Liver (tissue), 8 donors: ENCODE measurements at regions not wholly inside any gene's neighbourhood (a gene's known extent, or its start where the extent isn't known, plus 50 kb on each side); places are given as distances from the start of the nearest gene placed in this dataset.

Experiments
- DNase-seq: peaks from one replicate; pipeline ENCODE4 v3.0.0-alpha.2; 2017; ENCODE audit warnings: low spot score
- H3K27ac ChIP-seq, 2 donors: one replicate each; pipeline ENCODE4 v1.7.0; 2013; ENCODE audit warnings: inconsistent platforms in 2 of 2, low read length in 2 of 2, control low read depth in 1 of 2, low read depth in 1 of 2, mild to moderate bottlenecking in 1 of 2
- H3K27me3 ChIP-seq, 4 donors: one replicate each; pipeline versions ENCODE4 v1.6.1 to v1.7.0; 2013; ENCODE audit warnings: low read length in 3 of 4, inconsistent platforms in 1 of 4, mild to moderate bottlenecking in 1 of 4, moderate library complexity in 1 of 4; ENCODE audit not compliant: control insufficient read depth in 4 of 4, insufficient read depth in 4 of 4
- H3K36me3 ChIP-seq, 4 donors: one replicate each; pipeline versions ENCODE4 v1.6.1 to v1.7.0; 2013; ENCODE audit warnings: low read length in 3 of 4, mild to moderate bottlenecking in 3 of 4, low read depth in 1 of 4, moderate library complexity in 1 of 4; ENCODE audit not compliant: control insufficient read depth in 4 of 4, insufficient read depth in 3 of 4
- H3K4me1 ChIP-seq, 4 donors: one replicate each; pipeline versions ENCODE4 v1.6.1 to v1.7.0; 2013; ENCODE audit warnings: low read length in 3 of 4, mild to moderate bottlenecking in 3 of 4, moderate library complexity in 1 of 4; ENCODE audit not compliant: control insufficient read depth in 4 of 4, insufficient read depth in 4 of 4
- H3K4me3 ChIP-seq, 3 donors: one replicate each; pipeline versions ENCODE4 v1.6.1 to v1.7.0; 2013; ENCODE audit warnings: low read length in 3 of 3, control low read depth in 1 of 3, low read depth in 1 of 3, mild to moderate bottlenecking in 1 of 3
- H3K9ac ChIP-seq, 2 donors: one replicate each; pipeline ENCODE4 v1.7.0; 2013; ENCODE audit warnings: low read length in 2 of 2, mild to moderate bottlenecking in 2 of 2, moderate library complexity in 2 of 2, control low read depth in 1 of 2, low read depth in 1 of 2
- H3K9me3 ChIP-seq, 4 donors: one replicate each; pipeline versions ENCODE4 v1.6.1 to v1.7.0; 2013; ENCODE audit warnings: low read length in 3 of 4; ENCODE audit not compliant: control insufficient read depth in 4 of 4
- ATF3 ChIP-seq: IDR thresholded peaks from 2 replicates; pipeline ENCODE4 v1.6.1; 2016; ENCODE audit warnings: antibody characterized with exemption
- FOXA1 ChIP-seq: IDR thresholded peaks from 2 replicates; pipeline ENCODE4 v1.6.1; 2016; ENCODE audit warnings: antibody characterized with exemption
- FOXA2 ChIP-seq: IDR thresholded peaks from 2 replicates; pipeline ENCODE4 v1.6.1; 2016; ENCODE audit warnings: antibody characterized with exemption
- GABPA ChIP-seq, 2 donors: IDR thresholded peaks in 1 of 2; conservative IDR thresholded peaks in 1 of 2; 2 replicates each; pipeline ENCODE4 v1.6.1; 2016; ENCODE audit warnings: antibody characterized with exemption in 2 of 2, mild to moderate bottlenecking in 1 of 2, moderate library complexity in 1 of 2
- HNF4G ChIP-seq: IDR thresholded peaks from 2 replicates; pipeline ENCODE4 v1.6.1; 2016; ENCODE audit warnings: antibody characterized with exemption
- JUND ChIP-seq, 2 donors: IDR thresholded peaks; 2 replicates each; pipeline ENCODE4 v1.6.1; 2016; ENCODE audit warnings: antibody characterized with exemption in 2 of 2
- NR2F2 ChIP-seq: IDR thresholded peaks from 2 replicates; pipeline ENCODE4 v1.6.1; 2016; ENCODE audit warnings: antibody characterized with exemption
- RAD21 ChIP-seq, 2 donors: IDR thresholded peaks; 2 replicates each; pipeline ENCODE4 v1.6.1; 2016; ENCODE audit warnings: antibody characterized with exemption in 2 of 2, mild to moderate bottlenecking in 2 of 2
- RXRA ChIP-seq, 2 donors: IDR thresholded peaks; 2 replicates each; pipeline ENCODE4 v1.6.1; 2017 to 2018; ENCODE audit warnings: antibody characterized with exemption in 2 of 2, mild to moderate bottlenecking in 1 of 2
- SP1 ChIP-seq: IDR thresholded peaks from 2 replicates; pipeline ENCODE4 v1.6.1; 2018; ENCODE audit warnings: antibody characterized with exemption, mild to moderate bottlenecking
- TAF1 ChIP-seq: conservative IDR thresholded peaks from 2 replicates; pipeline ENCODE4 v1.6.1; 2016; ENCODE audit warnings: antibody characterized with exemption, mild to moderate bottlenecking
- YY1 ChIP-seq: IDR thresholded peaks from 2 replicates; pipeline ENCODE4 v1.6.1; 2016; ENCODE audit warnings: antibody characterized with exemption, mild to moderate bottlenecking
- ZBTB33 ChIP-seq: IDR thresholded peaks from 2 replicates; pipeline ENCODE4 v1.6.1; 2016; ENCODE audit warnings: antibody characterized with exemption
- WGBS: extraction: QIAGEN DNeasy Blood & Tissue Kit; methylation state at CpG from one replicate; pipeline ENCODE4 v1.1.7; 2013; 5-methylcytosine and 5-hydroxymethylcytosine counted together
- TF ChIP-seq, protein P1 (sequence below): fragments of 150-350 bp; IDR thresholded peaks from 2 replicates; pipeline ENCODE4 v1.5.1; 2017; ENCODE audit warnings: improper control_type of control experiment, low read depth, low read length; ENCODE audit not compliant: missing input control
- TF ChIP-seq, protein P2 (sequence below): IDR thresholded peaks from 2 replicates; pipeline ENCODE4 v1.6.1; 2016; ENCODE audit warnings: antibody characterized with exemption
- TF ChIP-seq, protein P3 (sequence below): IDR thresholded peaks from 2 replicates; pipeline ENCODE4 v1.6.1; 2016; ENCODE audit warnings: antibody characterized with exemption, mild to moderate bottlenecking
- donor health status: healthy.
- donor health status: healthy.
- donor health status: healthy.
- donor health status: healthy.
- donor health status: healthy.

DNA sequence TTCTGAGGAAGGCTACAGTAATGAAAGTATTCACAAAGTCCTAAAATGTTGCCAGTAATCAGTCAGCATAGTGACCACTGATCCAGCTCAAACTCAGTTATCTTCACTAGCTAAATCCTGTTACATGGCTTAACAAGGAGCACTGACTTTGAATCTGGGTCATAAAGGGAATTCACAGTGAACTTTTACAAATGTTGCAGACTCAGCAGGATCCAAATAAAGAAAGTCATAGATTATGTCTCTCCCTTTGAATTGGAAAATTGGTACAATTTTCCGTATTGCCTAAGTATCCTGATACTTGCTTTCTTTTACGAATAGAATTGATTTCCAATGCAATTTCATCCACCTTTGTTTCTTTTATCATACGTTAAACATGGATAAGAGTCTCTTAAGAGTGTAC, 431.5 kb upstream of the CNTN6 start:
- no peak for DNase-seq
- Histone ChIP-seq H3K27ac (no peak overlapping the region), H3K9ac (no peak overlapping the region), H3K9me3 (no peaks in the 10 kb centered on the region), H3K36me3 (no peaks in the 10 kb centered on the region), H3K27me3 (no peaks in the 10 kb centered on the region), H3K4me1 (no peaks in the 10 kb centered on the region), H3K4me3 (no peak overlapping the region)
- WGBS = 54% methylated on average over 3 of the region's 3 CpGs
- TF ChIP-seq, protein P1, sequence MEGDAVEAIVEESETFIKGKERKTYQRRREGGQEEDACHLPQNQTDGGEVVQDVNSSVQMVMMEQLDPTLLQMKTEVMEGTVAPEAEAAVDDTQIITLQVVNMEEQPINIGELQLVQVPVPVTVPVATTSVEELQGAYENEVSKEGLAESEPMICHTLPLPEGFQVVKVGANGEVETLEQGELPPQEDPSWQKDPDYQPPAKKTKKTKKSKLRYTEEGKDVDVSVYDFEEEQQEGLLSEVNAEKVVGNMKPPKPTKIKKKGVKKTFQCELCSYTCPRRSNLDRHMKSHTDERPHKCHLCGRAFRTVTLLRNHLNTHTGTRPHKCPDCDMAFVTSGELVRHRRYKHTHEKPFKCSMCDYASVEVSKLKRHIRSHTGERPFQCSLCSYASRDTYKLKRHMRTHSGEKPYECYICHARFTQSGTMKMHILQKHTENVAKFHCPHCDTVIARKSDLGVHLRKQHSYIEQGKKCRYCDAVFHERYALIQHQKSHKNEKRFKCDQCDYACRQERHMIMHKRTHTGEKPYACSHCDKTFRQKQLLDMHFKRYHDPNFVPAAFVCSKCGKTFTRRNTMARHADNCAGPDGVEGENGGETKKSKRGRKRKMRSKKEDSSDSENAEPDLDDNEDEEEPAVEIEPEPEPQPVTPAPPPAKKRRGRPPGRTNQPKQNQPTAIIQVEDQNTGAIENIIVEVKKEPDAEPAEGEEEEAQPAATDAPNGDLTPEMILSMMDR = no peak
- TF ChIP-seq HNF4G = no peak
- no peak for TF ChIP-seq SP1
- TF ChIP-seq ATF3 = no peak
- no peak for TF ChIP-seq GABPA (IDR thresholded peaks at IDR 0.05 in 1 of 2, conservative IDR thresholded peaks at IDR 0.05 in 1 of 2)
- no peak for TF ChIP-seq FOXA1
- TF ChIP-seq RAD21 (IDR thresholded peaks at IDR 0.05) = no peak
- no peak for TF ChIP-seq TAF1
- no peak for TF ChIP-seq FOXA2
- no peak for TF ChIP-seq JUND (IDR thresholded peaks at IDR 0.05)
- no peak for TF ChIP-seq YY1
- TF ChIP-seq RXRA (IDR thresholded peaks at IDR 0.05) = no peak
- TF ChIP-seq, protein P2, sequence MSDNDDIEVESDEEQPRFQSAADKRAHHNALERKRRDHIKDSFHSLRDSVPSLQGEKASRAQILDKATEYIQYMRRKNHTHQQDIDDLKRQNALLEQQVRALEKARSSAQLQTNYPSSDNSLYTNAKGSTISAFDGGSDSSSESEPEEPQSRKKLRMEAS = no peak
- TF ChIP-seq NR2F2 = no peak
- TF ChIP-seq, protein P3, sequence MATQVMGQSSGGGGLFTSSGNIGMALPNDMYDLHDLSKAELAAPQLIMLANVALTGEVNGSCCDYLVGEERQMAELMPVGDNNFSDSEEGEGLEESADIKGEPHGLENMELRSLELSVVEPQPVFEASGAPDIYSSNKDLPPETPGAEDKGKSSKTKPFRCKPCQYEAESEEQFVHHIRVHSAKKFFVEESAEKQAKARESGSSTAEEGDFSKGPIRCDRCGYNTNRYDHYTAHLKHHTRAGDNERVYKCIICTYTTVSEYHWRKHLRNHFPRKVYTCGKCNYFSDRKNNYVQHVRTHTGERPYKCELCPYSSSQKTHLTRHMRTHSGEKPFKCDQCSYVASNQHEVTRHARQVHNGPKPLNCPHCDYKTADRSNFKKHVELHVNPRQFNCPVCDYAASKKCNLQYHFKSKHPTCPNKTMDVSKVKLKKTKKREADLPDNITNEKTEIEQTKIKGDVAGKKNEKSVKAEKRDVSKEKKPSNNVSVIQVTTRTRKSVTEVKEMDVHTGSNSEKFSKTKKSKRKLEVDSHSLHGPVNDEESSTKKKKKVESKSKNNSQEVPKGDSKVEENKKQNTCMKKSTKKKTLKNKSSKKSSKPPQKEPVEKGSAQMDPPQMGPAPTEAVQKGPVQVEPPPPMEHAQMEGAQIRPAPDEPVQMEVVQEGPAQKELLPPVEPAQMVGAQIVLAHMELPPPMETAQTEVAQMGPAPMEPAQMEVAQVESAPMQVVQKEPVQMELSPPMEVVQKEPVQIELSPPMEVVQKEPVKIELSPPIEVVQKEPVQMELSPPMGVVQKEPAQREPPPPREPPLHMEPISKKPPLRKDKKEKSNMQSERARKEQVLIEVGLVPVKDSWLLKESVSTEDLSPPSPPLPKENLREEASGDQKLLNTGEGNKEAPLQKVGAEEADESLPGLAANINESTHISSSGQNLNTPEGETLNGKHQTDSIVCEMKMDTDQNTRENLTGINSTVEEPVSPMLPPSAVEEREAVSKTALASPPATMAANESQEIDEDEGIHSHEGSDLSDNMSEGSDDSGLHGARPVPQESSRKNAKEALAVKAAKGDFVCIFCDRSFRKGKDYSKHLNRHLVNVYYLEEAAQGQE = no peak

- WGBS = 64% methylated on average over 2 of the region's 2 CpGs
- Histone ChIP-seq H3K27me3 (no peaks in the 10 kb centered on the region), H3K9ac (no peak overlapping the region), H3K4me1 (no peaks in the 10 kb centered on the region), H3K9me3 (peaks cover 0 to 4% (median 0%) of the 10 kb centered on the region in 4 donors), H3K4me3 (no peak overlapping the region), H3K36me3 (no peaks in the 10 kb centered on the region), H3K27ac (no peak overlapping the region)
- no peak for DNase-seq
- TF ChIP-seq ZBTB33 (no peak), TAF1 (no peak), ATF3 (no peak), RXRA (IDR thresholded peaks at IDR 0.05) (no peak), RAD21 (IDR thresholded peaks at IDR 0.05) (no peak)
These were observed 418.7 kb upstream of the CNTN6 start for GRCh38 chr3:674116-674515.
